ENCODE measurements at regions not wholly inside any gene's neighbourhood (a gene's known extent, or its start where the extent isn't known, plus 50 kb on each side); places are given as distances from the start of the nearest gene placed in this dataset.
"Not testable (repeated sequence)": the region's sequence is repeated elsewhere in the genome, so short reads cannot be mapped to it uniquely, and the experiment has no call there.

DNA sequence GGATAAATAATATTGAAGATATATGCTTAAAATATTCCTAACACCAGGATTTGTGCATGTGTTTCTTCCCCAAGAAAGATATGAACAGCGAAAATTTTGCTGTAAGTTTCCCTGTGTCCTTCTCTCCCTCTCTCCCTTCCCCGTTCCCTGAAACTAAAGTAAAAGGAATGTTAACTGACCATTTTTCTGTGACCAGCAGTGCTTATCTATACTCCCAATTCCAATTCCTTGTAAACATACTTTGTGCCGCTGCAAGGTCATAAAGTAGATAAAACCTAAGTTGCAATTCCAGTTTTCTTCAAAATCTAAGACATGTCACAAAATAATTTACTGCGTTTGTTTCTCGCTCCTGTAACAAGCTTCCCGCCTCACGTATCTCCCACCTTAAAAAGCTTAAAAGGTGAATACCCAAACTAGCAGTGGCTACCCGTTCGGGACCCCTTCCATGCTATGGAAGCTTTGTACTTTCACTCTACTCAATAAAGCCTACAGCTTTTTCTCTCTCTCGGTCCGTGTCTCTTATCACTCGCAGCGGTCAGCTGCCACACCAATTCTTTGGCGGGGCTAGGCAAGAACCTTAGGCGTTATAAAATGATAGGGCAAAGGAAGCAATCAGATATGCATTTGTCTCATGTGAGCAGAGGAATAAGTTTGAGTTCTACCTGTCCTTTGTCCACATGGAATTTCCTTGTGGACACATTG lies 1798.0 kb downstream of the EFNA5 start:
- no peak overlapping the region for H3K4me3 Mint-ChIP-seq
- H3K4me1 Mint-ChIP-seq, result no peaks in the 10 kb centered on the region
- DNase-seq, result no peak
- no peaks in the 10 kb centered on the region for H3K27me3 Mint-ChIP-seq
- no peak overlapping the region for H3K27ac Mint-ChIP-seq
- H3K36me3 Mint-ChIP-seq (ENCODE audit: low read depth), result no peaks in the 10 kb centered on the region
- H3K9me3 Mint-ChIP-seq, result peaks cover 11% of the 10 kb centered on the region
- intact Hi-C loops (cut with micrococcal nuclease), result no loop called here

DNA sequence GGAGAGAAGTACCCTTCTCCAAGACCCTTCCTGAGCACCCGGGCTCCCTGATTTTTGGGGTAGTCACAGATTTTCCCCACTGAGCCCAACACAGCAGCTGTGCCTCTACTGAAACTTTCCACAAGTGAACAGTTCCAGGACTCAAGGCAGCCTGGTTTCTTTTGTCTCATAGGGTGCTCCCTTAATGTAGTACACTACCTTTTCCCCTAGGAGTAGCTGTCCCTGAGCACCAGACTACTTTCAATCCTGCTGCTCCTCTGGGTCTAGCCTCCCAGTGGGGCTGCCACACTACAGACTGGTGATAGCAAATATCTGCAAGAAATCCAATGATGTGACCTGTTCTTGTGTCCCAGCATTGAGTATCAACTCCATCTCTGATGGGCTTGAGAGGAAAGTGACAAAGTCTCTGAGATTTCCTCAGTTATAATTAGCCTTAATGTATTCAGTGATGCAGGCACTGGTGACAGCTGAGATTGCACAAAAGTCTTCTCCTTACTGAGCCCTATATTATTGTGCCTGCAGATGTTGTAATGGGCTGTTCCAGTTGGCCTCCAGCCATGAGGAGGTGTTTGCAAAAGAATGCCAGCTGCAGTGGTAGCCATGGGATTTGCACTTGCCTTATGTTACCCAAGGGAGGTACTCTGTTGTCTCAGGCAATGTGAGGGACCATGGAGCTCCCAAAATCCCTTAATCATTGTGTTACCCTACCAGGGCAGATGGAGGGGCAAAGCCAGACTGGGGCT lies 1802.5 kb downstream of the EFNA5 start:
- Mint-ChIP-seq H3K9me3 (peaks cover 18% of the 10 kb centered on the region), H3K36me3 (ENCODE audit: low read depth) (no peaks in the 10 kb centered on the region)

DNA sequence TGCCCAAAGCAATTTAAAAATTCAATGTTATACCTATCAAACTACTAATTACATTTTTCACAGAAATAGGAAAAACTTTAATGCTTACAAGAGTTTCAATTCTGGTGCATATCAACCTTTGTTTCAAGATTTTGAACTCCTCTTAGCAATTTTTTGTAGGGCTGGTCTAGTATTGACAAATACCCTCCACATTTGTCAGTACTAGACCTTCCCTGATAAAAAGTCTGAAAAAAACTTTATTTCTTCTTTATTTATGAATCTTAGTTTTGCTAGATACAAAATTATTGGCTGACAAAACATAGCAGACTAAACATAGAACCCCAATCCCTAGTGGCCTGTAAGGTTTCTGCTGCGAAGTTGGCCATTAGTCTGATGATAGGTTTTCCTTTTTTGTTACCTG lies 1804.9 kb downstream of the EFNA5 start:
- intact Hi-C loops (cut with micrococcal nuclease), result no loop called here
- no peaks in the 10 kb centered on the region for H3K4me1 Mint-ChIP-seq
- no peak for DNase-seq
- no peak overlapping the region for H3K4me3 Mint-ChIP-seq
- peaks cover 7% of the 10 kb centered on the region for H3K9me3 Mint-ChIP-seq
- H3K27ac Mint-ChIP-seq, result no peak overlapping the region
- no peaks in the 10 kb centered on the region for H3K36me3 Mint-ChIP-seq (ENCODE audit: low read depth)
- H3K27me3 Mint-ChIP-seq, result no peaks in the 10 kb centered on the region

More for the DNA sequence above, 1802.5 kb downstream of the EFNA5 start:
- Mint-ChIP-seq H3K27ac (no peak overlapping the region), H3K27me3 (no peaks in the 10 kb centered on the region), H3K4me1 (no peaks in the 10 kb centered on the region), H3K4me3 (no peak overlapping the region)
- intact Hi-C loops (cut with micrococcal nuclease), result no loop called here
- no peak for DNase-seq

DNA sequence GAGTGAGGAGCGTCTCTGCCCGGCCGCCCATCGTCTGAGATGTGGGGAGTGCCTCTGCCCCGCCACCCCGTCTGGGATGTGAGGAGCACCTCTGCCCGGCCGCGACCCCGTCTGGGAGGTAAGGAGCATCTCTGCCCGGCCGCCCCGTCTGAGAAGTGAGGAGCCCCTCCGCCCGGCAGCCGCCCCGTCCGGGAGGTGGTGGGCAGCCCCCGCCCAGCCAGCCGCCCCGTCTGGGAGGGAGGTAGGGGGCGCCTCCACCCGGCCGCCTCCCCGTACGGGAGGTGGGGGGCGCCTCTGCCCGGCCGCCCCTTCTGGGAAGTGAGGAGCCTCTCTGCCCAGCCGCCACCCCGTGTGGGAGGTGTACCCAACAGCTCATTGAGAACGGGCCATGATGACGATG lies 1811.4 kb downstream of the EFNA5 start:
- H3K4me3 Mint-ChIP-seq; H3K36me3 Mint-ChIP-seq (ENCODE audit: low read depth); H3K27me3 Mint-ChIP-seq; H3K4me1 Mint-ChIP-seq; H3K27ac Mint-ChIP-seq; intact Hi-C loops (cut with micrococcal nuclease); DNase-seq; H3K9me3 Mint-ChIP-seq: not testable (repeated sequence)

DNA sequence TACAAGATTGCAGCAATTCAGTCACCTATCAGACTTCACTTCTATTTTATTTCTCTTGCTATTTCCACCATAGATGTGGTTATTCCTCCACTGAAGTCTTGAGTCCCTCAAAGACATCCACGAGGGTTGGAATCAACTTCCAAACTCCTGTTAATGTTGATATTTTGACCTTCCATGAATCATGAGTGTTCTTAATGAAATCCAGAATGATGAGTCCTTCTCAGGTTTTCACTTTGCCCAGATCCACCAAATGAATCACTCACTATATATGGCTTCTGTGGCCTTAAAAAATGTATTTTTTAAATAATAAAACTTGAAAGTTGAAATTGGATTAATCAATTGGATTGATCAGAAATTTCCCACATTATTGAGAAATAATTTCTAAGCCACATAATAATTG lies 1821.0 kb downstream of the EFNA5 start:
- Mint-ChIP-seq H3K4me3 (no peak overlapping the region), H3K4me1 (no peaks in the 10 kb centered on the region)

DNA sequence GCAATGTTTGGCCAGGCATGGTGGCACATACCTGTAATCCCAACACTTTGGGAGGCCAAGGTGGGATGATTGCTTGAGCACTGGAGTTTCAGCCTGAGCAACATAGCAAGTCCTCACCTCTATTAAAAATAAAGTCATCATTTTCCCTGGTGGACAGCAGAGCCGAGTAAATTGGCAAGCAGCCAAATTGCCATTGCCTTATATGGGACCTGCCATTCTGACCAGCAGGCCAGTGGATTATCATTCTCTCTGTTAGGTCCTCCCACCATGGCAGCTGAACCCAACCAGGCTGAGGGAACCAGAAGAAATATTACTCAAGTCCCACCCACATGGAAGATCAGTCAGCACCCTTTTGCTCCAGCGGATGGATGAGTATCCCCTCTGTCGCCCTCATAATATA lies 1829.9 kb downstream of the EFNA5 start:
- Mint-ChIP-seq H3K27me3 (no peaks in the 10 kb centered on the region), H3K4me3 (no peak overlapping the region), H3K4me1 (no peaks in the 10 kb centered on the region), H3K27ac (no peak overlapping the region), H3K9me3 (peaks cover 4% of the 10 kb centered on the region), H3K36me3 (ENCODE audit: low read depth) (no peaks in the 10 kb centered on the region)
- intact Hi-C loops (cut with micrococcal nuclease), result no loop called here
- DNase-seq, result no peak

More for the DNA sequence above, 1821.0 kb downstream of the EFNA5 start:
- Mint-ChIP-seq H3K27me3 (no peaks in the 10 kb centered on the region), H3K27ac (no peak overlapping the region), H3K9me3 (peaks cover 3% of the 10 kb centered on the region), H3K36me3 (ENCODE audit: low read depth) (no peaks in the 10 kb centered on the region)
- intact Hi-C loops (cut with micrococcal nuclease), result no loop called here
- no peak for DNase-seq

DNA sequence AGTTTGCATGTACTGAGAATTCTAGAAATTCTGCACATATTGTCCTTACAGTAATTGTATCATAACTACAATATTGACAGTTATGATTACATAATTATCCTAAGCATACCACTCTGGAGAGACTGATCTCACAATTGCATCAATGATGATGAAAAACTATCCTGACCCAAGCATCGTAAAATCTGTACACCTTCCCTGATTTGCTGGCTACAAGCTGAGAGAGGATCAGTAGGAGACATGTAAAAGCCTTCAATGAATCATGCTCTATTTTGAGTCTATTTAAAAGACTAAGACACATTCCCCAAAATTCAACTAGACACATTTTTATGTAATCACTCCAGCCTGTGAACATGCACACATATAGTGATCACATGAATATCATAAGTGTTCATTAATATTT lies 1833.8 kb downstream of the EFNA5 start:
- intact Hi-C loops (cut with micrococcal nuclease), result no loop called here
- H3K27ac Mint-ChIP-seq, result no peak overlapping the region

DNA sequence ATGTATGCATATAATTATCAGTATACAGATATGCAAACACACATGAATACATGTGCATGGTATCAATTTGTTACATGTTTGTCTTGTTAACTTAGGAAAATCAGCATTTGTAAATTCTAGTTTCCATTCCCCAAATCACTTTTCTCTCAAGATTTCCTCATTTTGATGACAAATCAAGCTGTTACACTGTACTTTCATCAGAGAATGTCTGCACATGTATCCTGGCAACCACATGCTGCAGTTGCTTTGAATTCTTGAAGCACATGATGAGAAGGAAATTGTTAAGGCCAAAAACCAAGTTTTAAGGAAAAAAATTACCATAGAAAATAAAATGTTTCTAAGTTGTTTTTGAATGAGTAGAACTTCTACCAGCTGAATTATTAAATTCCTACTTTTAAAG lies 1834.5 kb downstream of the EFNA5 start:
- no peak for DNase-seq
- Mint-ChIP-seq H3K27me3 (no peaks in the 10 kb centered on the region), H3K27ac (no peak overlapping the region), H3K4me3 (no peak overlapping the region), H3K9me3 (peaks cover 4% of the 10 kb centered on the region), H3K4me1 (no peaks in the 10 kb centered on the region), H3K36me3 (ENCODE audit: low read depth) (no peaks in the 10 kb centered on the region)
- intact Hi-C loops (cut with micrococcal nuclease), result no loop called here

More for the DNA sequence above, 1833.8 kb downstream of the EFNA5 start:
- Mint-ChIP-seq H3K27me3 (no peaks in the 10 kb centered on the region), H3K4me1 (no peaks in the 10 kb centered on the region), H3K9me3 (peaks cover 4% of the 10 kb centered on the region), H3K4me3 (no peak overlapping the region), H3K36me3 (ENCODE audit: low read depth) (no peaks in the 10 kb centered on the region)
- no peak for DNase-seq

DNA sequence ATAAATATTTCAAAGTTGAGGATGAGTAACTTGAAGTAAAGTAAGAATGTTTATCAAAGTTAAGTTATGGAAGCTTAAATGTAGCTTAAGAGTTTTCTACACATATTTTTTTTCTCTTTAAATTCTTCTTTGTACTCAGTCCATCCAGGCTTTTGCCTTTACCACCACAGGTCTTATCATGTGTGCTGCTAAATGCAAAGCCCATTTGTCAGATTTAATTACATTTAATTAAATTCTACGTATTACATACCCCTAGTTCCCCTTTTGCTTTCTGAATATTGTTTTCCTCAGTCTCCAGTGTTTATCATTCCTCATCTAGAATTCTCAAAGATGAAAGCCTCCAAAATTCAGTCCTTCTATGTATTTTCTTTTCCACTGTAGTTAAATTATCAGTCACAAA lies 1841.9 kb downstream of the EFNA5 start:
- no peak overlapping the region for H3K27ac Mint-ChIP-seq
- intact Hi-C loops (cut with micrococcal nuclease), result no loop called here
- no peak overlapping the region for H3K4me3 Mint-ChIP-seq
- no peaks in the 10 kb centered on the region for H3K36me3 Mint-ChIP-seq (ENCODE audit: low read depth)
- DNase-seq, result no peak
- H3K4me1 Mint-ChIP-seq, result no peaks in the 10 kb centered on the region
- H3K9me3 Mint-ChIP-seq, result no peaks in the 10 kb centered on the region
- H3K27me3 Mint-ChIP-seq, result no peaks in the 10 kb centered on the region

DNA sequence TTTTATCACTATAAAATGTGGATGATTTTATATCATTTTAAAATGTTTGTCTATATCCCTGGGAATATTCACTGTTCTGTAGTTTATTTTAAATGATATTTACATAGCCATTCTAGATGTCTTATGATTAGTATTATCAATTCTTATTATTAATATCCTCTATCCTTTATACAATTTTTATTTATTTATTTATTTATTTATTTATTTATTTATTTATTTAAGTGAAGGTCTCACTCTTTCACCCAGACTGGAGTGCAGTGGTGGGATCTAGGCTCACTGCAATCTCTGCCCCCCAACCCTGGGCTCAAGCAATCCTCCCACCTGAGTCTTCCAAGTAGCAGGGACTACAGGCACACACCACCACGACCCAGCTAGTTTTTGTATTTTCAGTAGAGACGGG lies 1848.9 kb downstream of the EFNA5 start:
- intact Hi-C loops (cut with micrococcal nuclease), result no loop called here
- no peaks in the 10 kb centered on the region for H3K9me3 Mint-ChIP-seq
- H3K27ac Mint-ChIP-seq, result no peak overlapping the region
- no peaks in the 10 kb centered on the region for H3K36me3 Mint-ChIP-seq (ENCODE audit: low read depth)
- H3K27me3 Mint-ChIP-seq, result no peaks in the 10 kb centered on the region
- no peak overlapping the region for H3K4me3 Mint-ChIP-seq
- no peaks in the 10 kb centered on the region for H3K4me1 Mint-ChIP-seq
- DNase-seq, result no peak

DNA sequence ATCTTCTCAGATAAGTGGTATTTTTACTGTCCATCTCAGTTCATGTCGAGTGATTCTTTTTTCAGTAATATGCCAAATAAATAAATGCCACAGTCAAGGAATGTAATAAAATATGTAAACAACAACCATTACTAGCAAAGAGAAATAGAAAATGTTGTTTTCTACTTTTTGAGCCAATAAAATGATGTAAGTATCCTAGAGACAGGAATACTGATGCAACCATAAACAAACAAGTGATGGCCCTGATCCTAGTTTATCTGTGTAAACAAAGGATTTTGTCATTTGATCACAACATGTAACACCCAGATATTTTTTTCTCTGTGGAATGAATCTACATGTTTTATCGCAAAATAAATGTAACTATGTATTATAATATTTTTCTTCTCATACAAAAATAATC lies 1852.8 kb downstream of the EFNA5 start:
- Mint-ChIP-seq H3K4me3 (no peak overlapping the region), H3K4me1 (no peaks in the 10 kb centered on the region), H3K27ac (no peak overlapping the region), H3K36me3 (ENCODE audit: low read depth) (no peaks in the 10 kb centered on the region), H3K27me3 (no peaks in the 10 kb centered on the region), H3K9me3 (no peaks in the 10 kb centered on the region)
- no peak for DNase-seq
- intact Hi-C loops (cut with micrococcal nuclease), result no loop called here

DNA sequence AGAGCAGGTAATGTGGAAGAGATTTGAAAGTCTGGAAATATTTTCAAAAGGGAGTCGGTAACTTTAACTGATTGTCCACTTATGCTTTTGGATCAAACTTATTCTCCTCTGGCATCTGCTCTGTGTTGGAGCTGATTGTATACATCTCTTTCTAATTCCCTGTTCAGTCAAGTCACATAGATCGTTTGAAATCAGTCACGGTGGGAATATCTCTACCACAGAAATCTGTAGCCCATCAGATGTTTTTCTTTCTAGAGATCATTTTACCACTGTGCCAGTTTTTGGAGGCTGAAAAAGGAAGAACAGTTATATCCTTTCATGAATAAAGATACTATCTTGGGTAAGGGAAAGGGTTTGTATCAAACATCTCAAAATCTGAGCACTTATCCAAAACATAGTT lies 1853.3 kb downstream of the EFNA5 start:
- Mint-ChIP-seq H3K27ac (no peak overlapping the region), H3K27me3 (no peaks in the 10 kb centered on the region), H3K4me1 (no peaks in the 10 kb centered on the region), H3K4me3 (no peak overlapping the region), H3K36me3 (ENCODE audit: low read depth) (no peaks in the 10 kb centered on the region), H3K9me3 (no peaks in the 10 kb centered on the region)
- intact Hi-C loops (cut with micrococcal nuclease), result no loop called here
- DNase-seq, result no peak

DNA sequence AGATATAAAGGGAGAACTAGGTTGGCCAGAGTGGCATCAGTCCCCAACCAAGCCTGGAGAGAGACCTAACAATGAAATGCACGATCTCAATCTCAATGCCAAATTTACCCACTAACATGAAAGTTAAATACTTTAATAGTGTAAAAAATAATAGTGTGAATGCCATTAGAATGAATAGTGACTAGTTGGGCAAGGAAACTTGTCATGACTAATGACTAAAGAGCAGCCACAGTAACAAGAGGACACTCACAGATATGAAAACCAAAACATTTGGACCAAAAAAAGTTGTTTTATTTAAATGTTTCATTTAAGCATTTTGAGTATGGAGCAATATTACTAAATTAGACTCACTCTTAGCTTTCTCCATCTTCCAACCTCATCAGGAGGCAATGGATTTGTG lies 1853.8 kb downstream of the EFNA5 start:
- H3K27me3 Mint-ChIP-seq, result no peaks in the 10 kb centered on the region
- no peak for DNase-seq
- intact Hi-C loops (cut with micrococcal nuclease), result no loop called here
- no peak overlapping the region for H3K27ac Mint-ChIP-seq
- H3K9me3 Mint-ChIP-seq, result no peaks in the 10 kb centered on the region
- no peaks in the 10 kb centered on the region for H3K4me1 Mint-ChIP-seq
- H3K4me3 Mint-ChIP-seq, result no peak overlapping the region
- H3K36me3 Mint-ChIP-seq (ENCODE audit: low read depth), result no peaks in the 10 kb centered on the region

DNA sequence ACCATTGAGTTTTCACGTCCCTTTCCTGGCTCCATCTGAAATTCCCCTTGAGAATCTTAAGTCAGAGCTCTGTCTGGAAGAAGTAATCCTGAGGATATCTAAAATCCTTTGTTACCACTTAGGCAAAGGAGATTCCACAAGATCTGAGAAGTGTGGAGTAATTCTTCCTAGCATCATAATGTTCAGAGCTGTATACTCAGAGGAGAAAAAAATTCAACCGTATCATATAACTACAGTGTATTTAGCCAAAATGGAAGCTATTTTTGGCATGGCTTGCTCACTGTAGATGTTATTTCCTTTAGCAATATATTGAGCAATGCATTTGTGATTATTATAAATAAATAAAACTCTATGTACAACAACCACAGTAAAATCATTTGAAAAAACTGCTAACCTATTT lies 1858.4 kb downstream of the EFNA5 start:
- Mint-ChIP-seq H3K4me3 (no peak overlapping the region), H3K4me1 (no peaks in the 10 kb centered on the region), H3K27me3 (no peaks in the 10 kb centered on the region), H3K9me3 (no peaks in the 10 kb centered on the region), H3K36me3 (ENCODE audit: low read depth) (no peaks in the 10 kb centered on the region), H3K27ac (no peak overlapping the region)
- intact Hi-C loops (cut with micrococcal nuclease), result no loop called here
- DNase-seq, result no peak

DNA sequence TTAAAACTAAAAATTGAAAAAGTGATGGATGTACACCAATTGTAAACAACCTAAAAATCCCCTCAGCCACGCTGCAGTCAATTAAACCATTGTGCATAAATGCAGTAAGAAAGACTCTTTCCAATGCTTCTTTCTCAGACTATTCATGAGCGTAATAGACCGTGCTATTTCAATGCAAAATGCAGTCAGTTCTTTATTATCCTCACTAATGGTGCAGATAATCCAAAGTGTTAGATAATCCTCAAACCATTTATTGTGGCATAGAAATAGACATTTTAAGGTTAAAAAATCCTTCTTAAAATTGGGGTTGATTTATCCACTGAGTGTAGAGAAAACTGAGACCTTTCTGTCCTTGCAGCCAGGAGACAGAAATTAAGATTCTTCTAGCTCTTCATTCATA lies 1862.8 kb downstream of the EFNA5 start:
- DNase-seq, result no peak
- H3K4me1 Mint-ChIP-seq, result no peaks in the 10 kb centered on the region
- no peak overlapping the region for H3K27ac Mint-ChIP-seq
- H3K27me3 Mint-ChIP-seq, result no peaks in the 10 kb centered on the region
- H3K36me3 Mint-ChIP-seq (ENCODE audit: low read depth), result no peaks in the 10 kb centered on the region
- no peak overlapping the region for H3K4me3 Mint-ChIP-seq
- intact Hi-C loops (cut with micrococcal nuclease), result no loop called here
- H3K9me3 Mint-ChIP-seq, result peaks cover 8% of the 10 kb centered on the region

Data from activated CD4-positive, alpha-beta T cell treated with anti-CD3 and anti-CD28 coated beads, Interleukin-2, amount 10 ng/mL, durations not matched to agents 24 days and 14 days (primary cell).